Posterior vena cava (tissue), 2 donors: ENCODE measurements at regions not wholly inside any gene's neighbourhood (a gene's known extent, or its start where the extent isn't known, plus 50 kb on each side); places are given as distances from the start of the nearest gene placed in this dataset.

ENCODE experiments used
- DNase-seq: peaks from one replicate; pipeline ENCODE4 v3.0.0-alpha.2; 2020; ENCODE audit warnings: low spot score
- intact Hi-C, 2 donors: fragments of 100-400 bp; cut with DNase I; formaldehyde crosslinking; loops; one replicate each; pipeline versions ENCODE4 v1.14.1 to v1.14.2; 2022 to 2023
- donor health status: DM: yes; HTN: yes; CAD: no.
- donor health status: DM: yes; HTN: yes; CAD: no.

DNA sequence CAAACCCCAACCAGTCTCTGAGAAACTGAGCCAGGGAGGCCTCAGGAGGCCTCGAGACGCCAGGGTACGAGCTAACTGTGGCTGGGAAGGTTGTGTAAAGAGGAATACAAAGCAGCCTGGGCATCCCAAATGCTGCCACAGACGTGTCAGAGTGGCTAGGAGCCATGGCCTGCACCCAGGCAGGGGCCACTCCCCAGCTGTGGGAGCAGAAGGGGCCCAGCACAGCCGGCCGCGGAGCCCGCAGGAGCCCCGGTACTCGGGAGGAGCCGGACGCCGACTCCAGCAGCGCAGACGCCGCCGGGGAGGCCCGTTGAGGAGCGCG, 349.8 kb upstream of the B3GAT1 start:
- no peak for DNase-seq
- intact Hi-C loops = no loop called here

- intact Hi-C loops = no loop called here
- DNase-seq = no peak
Measured at GRCh38 chr11:134761386-134761785, 349.3 kb upstream of the B3GAT1 start.

DNA sequence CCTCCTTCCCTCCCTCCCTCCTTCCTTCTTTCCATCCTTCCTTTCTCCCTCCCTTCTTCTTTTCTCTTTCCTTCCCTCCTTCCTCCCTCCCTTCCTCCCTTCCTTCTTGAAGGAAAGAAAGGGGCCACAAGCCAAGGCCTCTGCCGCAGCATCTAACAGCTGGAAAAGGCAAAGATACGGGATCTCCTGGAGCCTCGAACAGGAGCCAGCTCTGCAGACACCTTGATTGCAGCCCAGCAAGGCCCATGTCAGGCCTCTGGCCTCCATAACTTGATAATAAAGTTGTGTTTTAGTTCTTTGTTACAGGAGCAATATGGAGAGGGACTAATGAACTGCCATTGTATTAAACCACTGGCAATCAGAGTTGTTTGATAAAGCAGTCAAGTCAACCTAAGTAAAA, 348.9 kb upstream of the B3GAT1 start:
- intact Hi-C loops = no loop called here
- no peak for DNase-seq

GRCh38 chr11:134760299-134760698, 348.3 kb upstream of the B3GAT1 start:
- intact Hi-C loops = no loop called here
- DNase-seq = no peak

DNA sequence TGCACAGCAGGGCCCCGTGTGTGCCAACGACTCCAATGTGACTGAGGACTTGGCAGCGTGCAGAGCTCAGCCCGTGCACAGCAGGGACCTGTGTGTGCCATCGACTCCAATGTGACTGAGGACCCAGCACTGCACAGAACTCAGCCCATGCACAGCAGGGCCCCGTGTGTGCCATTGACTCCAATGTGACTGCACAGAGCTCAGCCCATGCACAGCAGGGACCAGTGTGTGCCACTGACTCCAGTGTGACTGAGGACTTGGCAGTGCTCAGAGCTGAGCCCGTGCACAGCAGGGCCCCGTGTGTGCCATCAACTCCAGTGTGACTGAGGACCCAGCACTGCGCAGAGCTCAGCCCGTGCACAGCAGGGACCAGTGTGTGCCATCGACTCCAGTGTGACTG, 347.8 kb upstream of the B3GAT1 start:
- intact Hi-C loops = no loop called here
- no peak for DNase-seq

DNA sequence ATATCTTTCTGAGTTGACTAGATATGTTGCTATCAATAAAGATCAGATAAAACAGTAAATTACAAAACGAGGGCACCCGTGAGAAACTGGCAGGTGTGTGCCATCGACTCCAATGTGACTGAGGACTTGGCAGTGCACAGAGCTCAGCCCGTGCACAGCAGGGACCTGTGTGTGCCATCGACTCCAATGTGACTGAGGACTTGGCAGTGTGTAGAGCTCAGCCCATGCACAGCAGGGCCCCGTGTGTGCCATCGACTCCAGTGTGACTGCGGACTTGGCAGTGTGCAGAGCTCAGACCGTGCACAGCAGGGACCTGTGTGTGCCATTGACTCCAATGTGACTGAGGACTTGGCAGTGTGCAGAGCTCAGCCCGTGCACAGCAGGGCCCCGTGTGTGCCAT, 347.2 kb upstream of the B3GAT1 start:
- DNase-seq = no peak
- intact Hi-C loops = no loop called here

DNA sequence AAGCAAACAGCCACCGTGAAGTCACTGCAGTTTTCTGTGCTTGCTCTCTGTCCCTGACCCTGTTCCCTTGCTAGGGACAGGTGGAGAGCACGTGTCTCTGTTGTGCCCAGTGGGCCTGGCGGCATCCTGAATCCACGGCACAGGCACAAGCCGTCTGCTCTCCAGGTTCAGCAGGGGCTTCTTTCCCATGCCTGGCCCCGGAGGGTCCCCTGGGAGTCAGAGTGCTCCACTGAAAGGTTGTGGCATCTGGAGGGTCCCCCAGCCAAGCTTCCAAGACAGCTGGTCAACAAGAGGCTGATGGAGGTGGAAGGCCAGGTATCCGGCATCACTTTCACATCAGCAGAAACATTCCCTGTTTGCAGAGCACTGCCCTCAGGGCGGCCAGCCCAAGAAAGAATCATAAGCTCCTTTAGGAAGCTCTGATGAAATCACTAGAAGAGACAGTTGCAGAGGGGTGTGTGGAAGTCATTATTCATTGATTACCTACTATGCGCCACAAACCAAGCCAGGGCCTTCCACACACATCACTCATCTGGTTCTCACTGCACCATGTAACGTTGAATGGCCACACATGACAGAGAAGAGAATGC, 346.4 kb upstream of the B3GAT1 start:
- intact Hi-C loops = no loop called here
- DNase-seq = no peak

- intact Hi-C loops = no loop called here
- no peak for DNase-seq
Measured at GRCh38 chr11:134757633-134758032, 345.6 kb upstream of the B3GAT1 start.

DNA sequence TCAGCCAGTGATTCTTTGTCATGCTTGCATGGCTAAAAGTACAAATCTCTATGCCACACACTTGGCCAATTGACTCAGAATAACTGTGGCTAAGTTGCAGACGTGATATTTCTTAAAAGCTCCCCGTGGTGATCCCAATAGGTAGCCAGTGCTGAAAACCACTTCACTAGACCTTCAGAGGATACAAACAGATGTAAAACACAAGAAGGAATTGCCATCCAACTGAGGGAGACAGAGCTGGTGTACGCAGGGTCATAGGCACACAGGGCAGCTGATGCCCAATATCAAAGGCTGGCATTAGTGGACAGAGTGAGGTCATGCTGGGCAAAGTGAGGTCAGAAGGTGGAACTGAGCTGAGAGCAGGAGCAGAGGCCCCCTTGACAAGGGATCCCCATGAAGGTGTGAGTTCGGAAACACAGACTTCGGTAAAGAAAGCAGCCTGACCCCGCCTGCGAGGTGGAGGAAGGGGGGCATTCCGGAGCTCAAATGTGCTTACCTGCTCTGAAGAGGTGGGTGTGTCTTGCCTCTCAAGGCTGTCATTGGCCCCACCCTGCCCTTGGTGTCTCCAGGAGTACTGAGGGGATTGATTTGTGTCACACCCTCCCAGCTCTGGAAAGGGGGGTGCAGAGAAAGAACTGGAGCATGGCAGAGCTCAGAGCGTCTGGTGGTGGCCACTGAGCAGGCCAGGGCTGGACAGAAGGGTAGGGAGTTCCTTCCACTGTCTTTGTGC, 344.9 kb upstream of the B3GAT1 start:
- intact Hi-C loops = no loop called here
- no peak for DNase-seq

GRCh38 chr11:134755535-134755934, 343.5 kb upstream of the B3GAT1 start:
- DNase-seq = no peak
- intact Hi-C loops = no loop called here

DNA sequence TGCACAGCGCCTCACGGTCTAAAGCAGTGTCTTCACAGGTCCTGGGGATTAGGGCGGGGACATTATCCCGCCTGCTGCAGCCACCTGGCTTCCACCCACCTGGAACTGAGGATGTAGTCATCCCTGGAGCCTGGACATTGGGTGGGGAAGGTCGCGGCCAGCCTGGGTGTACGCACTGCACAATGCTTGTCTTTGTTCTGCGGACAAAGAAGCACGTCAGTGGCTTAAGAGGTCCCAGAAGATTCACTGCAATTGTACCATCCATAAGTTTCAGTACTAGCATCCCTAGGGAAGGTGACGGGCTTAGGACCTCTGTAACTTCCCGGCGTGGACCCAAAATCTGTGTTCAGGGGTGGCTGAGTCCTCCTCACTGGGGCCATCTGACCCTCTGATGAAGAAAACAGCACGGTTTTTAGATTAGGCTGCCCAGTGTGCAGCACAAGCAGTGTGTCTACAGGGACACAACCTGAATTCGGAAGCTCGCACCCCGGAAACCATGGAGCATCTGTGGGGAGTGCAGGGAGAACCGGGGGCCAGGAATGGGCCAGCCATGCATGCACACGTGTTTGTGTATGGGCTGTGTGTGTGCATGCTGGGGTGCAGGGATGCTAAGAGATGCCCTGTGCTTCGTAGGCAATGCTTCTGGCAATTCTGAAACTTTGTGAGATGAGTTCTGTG, 342.6 kb upstream of the B3GAT1 start:
- DNase-seq = no peak
- intact Hi-C loops = no loop called here

GRCh38 chr11:134753771-134754520, 341.9 kb upstream of the B3GAT1 start:
- intact Hi-C loops = no loop called here
- DNase-seq = no peak

DNA sequence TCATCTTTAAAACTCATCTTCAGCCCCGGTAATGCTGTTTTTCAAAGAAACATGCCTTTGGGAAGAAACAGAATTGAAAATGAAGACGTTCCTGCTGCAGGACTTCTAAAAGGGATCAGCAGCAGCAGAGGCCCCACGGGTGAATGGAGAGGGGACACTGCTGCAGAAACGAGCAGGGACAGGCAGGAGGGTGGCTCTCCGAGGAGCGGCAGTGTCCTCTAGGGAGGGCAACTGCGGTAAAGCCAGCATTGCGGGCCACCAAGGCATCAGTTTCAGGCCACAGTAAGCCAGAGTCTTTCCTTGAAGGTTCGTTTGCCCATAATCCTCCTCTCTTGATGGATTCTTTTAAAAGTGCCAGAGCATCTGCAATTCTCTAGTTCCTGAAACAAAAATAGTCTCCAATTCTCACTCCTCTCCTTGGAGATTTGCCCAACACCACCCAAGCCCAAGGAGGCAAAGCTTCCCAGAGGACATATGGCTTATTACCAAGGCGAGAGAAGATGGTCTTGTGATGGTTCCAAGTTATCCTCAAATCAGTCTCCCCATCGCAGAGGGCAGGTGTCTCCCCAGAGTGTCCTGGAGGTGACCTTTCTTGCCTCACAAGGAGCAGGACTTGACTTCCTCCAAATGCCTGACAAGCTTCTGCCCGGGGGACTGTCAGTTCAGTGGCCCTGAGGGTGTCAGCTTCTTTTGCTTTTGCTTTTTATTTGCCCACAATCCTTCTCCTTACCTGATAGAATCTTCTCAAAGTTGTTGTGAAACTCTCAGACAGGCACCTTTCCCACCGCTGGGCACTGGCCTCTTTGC, 341.1 kb upstream of the B3GAT1 start:
- intact Hi-C loops = no loop called here
- no peak for DNase-seq

- no peak for DNase-seq
- intact Hi-C loops = no loop called here
Measured at GRCh38 chr11:134752526-134752925, 340.5 kb upstream of the B3GAT1 start.

DNA sequence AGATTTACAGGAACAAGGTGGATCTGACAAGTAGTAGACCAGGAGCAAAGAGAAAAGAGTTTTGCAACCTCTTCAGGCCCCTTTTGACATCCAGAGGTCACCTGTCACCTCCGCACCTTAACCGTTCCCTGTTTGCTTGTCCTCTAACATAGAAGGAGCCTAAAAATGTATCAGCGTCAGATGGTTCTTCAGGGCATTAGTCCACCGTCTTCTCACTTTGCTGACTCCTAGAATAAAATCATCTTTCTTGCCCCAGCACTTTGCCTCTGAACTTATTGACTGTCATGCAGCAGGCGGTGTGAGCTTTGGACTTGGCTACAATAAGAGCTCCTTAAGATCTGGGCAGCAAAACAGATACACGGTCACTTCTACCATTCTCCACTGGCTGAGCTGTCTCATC, 339.7 kb upstream of the B3GAT1 start:
- intact Hi-C loops = no loop called here

DNA sequence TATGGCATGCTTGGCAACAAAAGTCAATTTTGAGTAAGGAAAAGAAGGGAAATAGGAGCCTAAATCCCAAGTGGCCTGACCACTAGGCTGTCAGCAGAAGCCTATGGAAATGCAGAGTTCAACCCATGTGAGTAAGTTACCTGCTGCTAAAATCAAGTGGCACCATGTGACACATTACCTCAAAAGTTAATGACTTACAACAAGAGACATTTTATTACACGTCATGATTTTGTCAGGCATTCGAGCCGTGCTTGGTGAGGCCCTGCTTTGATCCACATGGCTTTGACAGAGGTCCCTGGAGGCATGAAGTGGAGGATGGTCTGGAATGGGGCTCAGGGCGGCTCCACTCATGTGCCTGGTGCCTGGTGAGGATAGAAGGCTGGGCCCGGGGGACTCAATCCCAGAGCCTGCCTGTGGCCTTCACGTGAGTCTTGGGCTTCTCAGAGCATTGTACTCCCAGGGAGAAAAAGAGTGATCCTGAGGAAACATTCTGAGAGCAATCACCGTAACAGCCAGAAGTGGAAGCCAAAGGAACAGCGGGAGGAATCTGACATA, 339.1 kb upstream of the B3GAT1 start:
- no peak for DNase-seq
- intact Hi-C loops = no loop called here

More for the DNA sequence above, 339.7 kb upstream of the B3GAT1 start:
- DNase-seq = no peak

DNA sequence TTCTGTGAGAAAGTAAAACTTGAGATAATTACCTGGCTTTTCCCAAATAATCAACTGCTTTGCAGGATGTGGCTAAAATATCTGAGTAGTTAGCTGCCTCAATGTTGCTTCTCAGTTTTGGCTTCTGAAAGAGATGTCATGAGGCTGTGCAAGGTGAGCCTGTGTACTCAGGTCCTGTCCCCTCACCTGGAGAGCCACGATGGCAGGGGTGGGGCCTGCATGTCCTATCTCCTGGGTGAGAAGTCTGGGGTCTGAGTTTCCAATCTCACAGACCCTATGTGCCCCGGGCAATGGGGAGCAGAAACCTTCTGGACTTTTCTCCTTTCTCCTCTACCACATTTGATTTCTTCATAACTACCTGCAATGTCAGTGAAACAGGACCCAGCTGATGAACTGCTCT, 338.6 kb upstream of the B3GAT1 start:
- intact Hi-C loops = no loop called here
- no peak for DNase-seq

DNA sequence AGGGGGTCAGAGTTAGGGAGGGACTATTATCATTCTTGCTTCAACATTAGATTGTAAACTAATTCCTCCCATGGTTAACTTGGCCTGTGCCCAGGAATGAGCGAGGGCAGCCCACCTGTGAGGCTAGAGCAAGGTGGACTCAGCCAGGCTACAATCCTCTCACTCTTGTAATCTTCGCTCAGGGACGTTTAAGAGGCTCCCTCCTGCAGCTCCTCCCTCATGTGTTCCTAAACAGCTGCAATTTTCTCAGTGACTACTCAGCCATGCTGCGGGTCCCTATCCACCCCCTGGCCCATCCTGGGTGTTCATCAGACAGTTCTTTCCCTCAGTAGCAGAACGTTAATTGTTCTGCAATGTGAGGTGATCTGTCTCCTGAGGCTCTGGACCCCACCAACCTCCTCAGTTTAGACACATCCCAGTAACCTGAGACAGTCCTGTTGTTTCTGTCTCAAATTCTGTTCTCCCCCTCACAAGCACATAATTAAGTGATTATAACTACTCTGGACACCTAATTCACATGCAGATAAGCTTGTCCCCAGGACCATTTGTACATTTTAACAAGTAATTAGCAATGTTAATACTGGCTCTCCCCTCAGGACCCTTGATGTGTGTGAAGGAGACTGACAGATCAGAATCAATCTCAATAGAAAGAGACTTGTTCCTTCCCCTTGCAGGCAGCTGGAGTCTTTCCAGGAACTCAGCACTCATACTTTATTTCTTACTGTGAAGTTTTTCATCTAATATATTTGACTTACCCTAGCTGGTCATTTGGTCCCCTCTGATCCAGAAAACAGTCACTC, 337.2 kb upstream of the B3GAT1 start:
- intact Hi-C loops = no loop called here
- DNase-seq = no peak

DNA sequence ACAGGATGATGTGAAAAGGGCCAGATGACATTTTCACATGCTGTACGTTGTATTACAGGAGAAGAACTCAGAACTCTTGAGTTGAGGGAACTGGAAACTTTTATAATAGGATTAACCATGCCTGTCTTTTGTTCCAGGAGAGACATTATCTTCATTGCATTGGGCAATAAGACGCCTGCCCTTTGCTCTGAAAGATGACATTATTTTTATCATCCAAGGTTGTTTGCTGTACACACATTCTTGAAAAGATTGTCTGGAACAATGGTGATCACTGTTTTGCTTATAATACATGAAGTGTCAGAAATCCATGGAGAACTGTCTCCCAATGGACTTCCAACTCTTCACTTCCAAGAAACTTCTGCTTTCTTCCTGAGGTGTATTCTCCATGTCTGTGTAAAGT, 334.6 kb upstream of the B3GAT1 start:
- intact Hi-C loops = no loop called here
- DNase-seq = no peak
